ENCODE measurements at regions not wholly inside any gene's neighbourhood (a gene's known extent, or its start where the extent isn't known, plus 50 kb on each side); places are given as distances from the start of the nearest gene placed in this dataset.

DNA sequence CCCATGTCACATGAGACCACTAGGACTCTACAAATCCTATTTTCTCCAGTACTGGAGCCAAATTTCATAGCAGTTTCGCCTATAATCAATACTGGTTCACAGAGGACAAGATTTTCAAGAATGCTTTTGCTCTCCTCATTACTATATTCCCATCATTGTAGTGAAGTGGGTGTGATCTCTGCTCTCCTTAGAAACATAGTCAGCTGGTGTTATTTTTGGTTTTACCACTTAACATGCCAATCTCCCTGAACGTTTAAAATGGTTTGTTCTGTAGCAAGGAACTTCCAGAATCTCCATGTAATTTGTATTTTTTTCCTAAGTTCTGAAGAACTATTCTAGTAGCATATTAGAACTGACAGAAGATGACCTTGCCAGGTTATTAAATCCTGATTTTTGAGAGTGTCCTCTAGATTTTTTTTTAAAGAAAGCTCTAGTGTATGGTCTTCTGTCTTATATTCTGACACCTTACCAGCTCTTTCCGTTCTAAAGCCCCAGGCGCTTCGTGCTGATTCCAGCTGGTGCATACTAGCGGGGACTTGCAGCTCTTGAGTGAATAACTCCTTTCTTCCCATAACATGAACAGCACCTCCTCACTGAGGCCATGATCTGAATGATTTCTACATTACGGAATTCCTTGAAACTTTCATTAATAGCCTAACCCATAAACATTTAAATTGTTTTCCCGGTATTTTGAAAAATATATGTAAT lies 1372.9 kb downstream of the TECRL start:
- TF ChIP-seq, protein P1, sequence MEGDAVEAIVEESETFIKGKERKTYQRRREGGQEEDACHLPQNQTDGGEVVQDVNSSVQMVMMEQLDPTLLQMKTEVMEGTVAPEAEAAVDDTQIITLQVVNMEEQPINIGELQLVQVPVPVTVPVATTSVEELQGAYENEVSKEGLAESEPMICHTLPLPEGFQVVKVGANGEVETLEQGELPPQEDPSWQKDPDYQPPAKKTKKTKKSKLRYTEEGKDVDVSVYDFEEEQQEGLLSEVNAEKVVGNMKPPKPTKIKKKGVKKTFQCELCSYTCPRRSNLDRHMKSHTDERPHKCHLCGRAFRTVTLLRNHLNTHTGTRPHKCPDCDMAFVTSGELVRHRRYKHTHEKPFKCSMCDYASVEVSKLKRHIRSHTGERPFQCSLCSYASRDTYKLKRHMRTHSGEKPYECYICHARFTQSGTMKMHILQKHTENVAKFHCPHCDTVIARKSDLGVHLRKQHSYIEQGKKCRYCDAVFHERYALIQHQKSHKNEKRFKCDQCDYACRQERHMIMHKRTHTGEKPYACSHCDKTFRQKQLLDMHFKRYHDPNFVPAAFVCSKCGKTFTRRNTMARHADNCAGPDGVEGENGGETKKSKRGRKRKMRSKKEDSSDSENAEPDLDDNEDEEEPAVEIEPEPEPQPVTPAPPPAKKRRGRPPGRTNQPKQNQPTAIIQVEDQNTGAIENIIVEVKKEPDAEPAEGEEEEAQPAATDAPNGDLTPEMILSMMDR (conservative IDR thresholded peaks at IDR 0.05; ENCODE audit: low read depth, low read length): no peak
- no peak for TF ChIP-seq EZH2 (IDR thresholded peaks at IDR 0.05; ENCODE audit: borderline replicate concordance, low read depth, low read length, poor library complexity, severe bottlenecking)

Data from A673 (cell line).